ENCODE measurements at regions not wholly inside any gene's neighbourhood (a gene's known extent, or its start where the extent isn't known, plus 50 kb on each side); places are given as distances from the start of the nearest gene placed in this dataset.
"Not testable (repeated sequence)": the region's sequence is repeated elsewhere in the genome, so short reads cannot be mapped to it uniquely, and the experiment has no call there.

- H3K79me1 ChIP-seq (ENCODE audit: low read depth, low read length): no peaks in the 10 kb centered on the region
- no peak overlapping the region for H2AK5ac ChIP-seq (ENCODE audit: low read depth, low read length)
- H3K27me3 ChIP-seq (ENCODE audit: control insufficient read depth in 3 of 3, insufficient read depth in 3 of 3, low read depth in 1 of 3, low read length in 3 of 3): peaks cover 0 to 3% (median 0%) of the 10 kb centered on the region in 3 experiments
- H3K23ac ChIP-seq (ENCODE audit: low read depth, low read length, poor library complexity): no peak overlapping the region
- H3K4me1 ChIP-seq (ENCODE audit: control insufficient read depth in 2 of 2, insufficient read depth in 1 of 2, low read depth in 1 of 2, low read length in 2 of 2): no peaks in the 10 kb centered on the region
- no peak overlapping the region for H2BK5ac ChIP-seq (ENCODE audit: low read length)
- no peak overlapping the region for H3K9ac ChIP-seq (ENCODE audit: low read depth, low read length, poor library complexity)
- H3K4me3 ChIP-seq (ENCODE audit: low read length in 2 of 2): no peak overlapping the region
- no peak overlapping the region for H4K91ac ChIP-seq (ENCODE audit: low read depth, low read length, poor library complexity)
- DNase-seq (ENCODE audit: low spot score): no peak
- no peak overlapping the region for H3K14ac ChIP-seq (ENCODE audit: low read length)
- no CpG with 5 or more reads among the region's 2 CpGs for WGBS, 2 donors (ENCODE audit: extremely low coverage in 2 of 2, insufficient read length in 2 of 2, insufficient replicate concordance in 1 of 2)
- H3K18ac ChIP-seq (ENCODE audit: low read length): no peak overlapping the region
- H2BK12ac ChIP-seq (ENCODE audit: low read length): no peak overlapping the region
- H4K8ac ChIP-seq (ENCODE audit: low read depth, low read length): no peak overlapping the region
- no peak overlapping the region for H3K27ac ChIP-seq (replicated peaks; ENCODE audit: low read length)
- no peak overlapping the region for H2BK15ac ChIP-seq (ENCODE audit: low read length)
- no peak overlapping the region for H2AFZ ChIP-seq (ENCODE audit: low read length)
- no peak overlapping the region for H2BK120ac ChIP-seq (ENCODE audit: low read depth, low read length)
- no peaks in the 10 kb centered on the region for H3K9me3 ChIP-seq (replicated peaks in 1 of 2; ENCODE audit: control insufficient read depth in 2 of 2, insufficient read depth in 1 of 2, low read depth in 1 of 2, low read length in 2 of 2)
- no peak overlapping the region for H3K4ac ChIP-seq (ENCODE audit: low read length)
- no peak overlapping the region for H3K4me2 ChIP-seq (ENCODE audit: insufficient read depth, low read length, poor library complexity, severe bottlenecking)
- no peaks in the 10 kb centered on the region for H3K36me3 ChIP-seq (replicated peaks in 1 of 2; ENCODE audit: control insufficient read depth in 2 of 2, insufficient read depth in 2 of 2, low read length in 2 of 2)
Observed at GRCh38 chr4:94141001-94141400, 66.7 kb upstream of the SMARCAD1 start.

GRCh38 chr4:94148052-94148451, 59.6 kb upstream of the SMARCAD1 start:
- H2BK120ac ChIP-seq (ENCODE audit: low read depth, low read length); H2BK5ac ChIP-seq (ENCODE audit: low read length); H2BK15ac ChIP-seq (ENCODE audit: low read length); H2AK5ac ChIP-seq (ENCODE audit: low read depth, low read length); H3K4me1 ChIP-seq (ENCODE audit: control insufficient read depth in 2 of 2, insufficient read depth in 1 of 2, low read depth in 1 of 2, low read length in 2 of 2); H3K9ac ChIP-seq (ENCODE audit: low read depth, low read length, poor library complexity); H3K79me1 ChIP-seq (ENCODE audit: low read depth, low read length); H3K14ac ChIP-seq (ENCODE audit: low read length); H3K36me3 ChIP-seq (replicated peaks in 1 of 2; ENCODE audit: control insufficient read depth in 2 of 2, insufficient read depth in 2 of 2, low read length in 2 of 2); H3K4ac ChIP-seq (ENCODE audit: low read length); H2BK12ac ChIP-seq (ENCODE audit: low read length); H3K27me3 ChIP-seq (ENCODE audit: control insufficient read depth in 3 of 3, insufficient read depth in 3 of 3, low read depth in 1 of 3, low read length in 3 of 3); H4K91ac ChIP-seq (ENCODE audit: low read depth, low read length, poor library complexity); H3K27ac ChIP-seq (replicated peaks; ENCODE audit: low read length); H3K9me3 ChIP-seq (replicated peaks in 1 of 2; ENCODE audit: control insufficient read depth in 2 of 2, insufficient read depth in 1 of 2, low read depth in 1 of 2, low read length in 2 of 2); H3K23ac ChIP-seq (ENCODE audit: low read depth, low read length, poor library complexity); H4K8ac ChIP-seq (ENCODE audit: low read depth, low read length): not testable (repeated sequence)
- H3K18ac ChIP-seq (ENCODE audit: low read length): peak overlapping the region; percentile 66
- H2AFZ ChIP-seq (ENCODE audit: low read length): peak overlapping the region; percentile 85
- WGBS, 2 donors (ENCODE audit: extremely low coverage in 2 of 2, insufficient read length in 2 of 2, insufficient replicate concordance in 1 of 2): no CpG with 5 or more reads among the region's 9 CpGs
- H3K4me2 ChIP-seq (ENCODE audit: insufficient read depth, low read length, poor library complexity, severe bottlenecking): peak overlapping the region; percentile 37
- peak; percentile 37 for DNase-seq (ENCODE audit: low spot score)
- peak overlapping the region; percentile 17 to 34 for H3K4me3 ChIP-seq (ENCODE audit: low read length in 2 of 2)

GRCh38 chr4:94152466-94152865, 55.2 kb upstream of the SMARCAD1 start:
- Histone ChIP-seq H2BK5ac (ENCODE audit: low read length) (peak overlapping the region; percentile 5), H2BK120ac (ENCODE audit: low read depth, low read length) (no peak overlapping the region), H3K4me2 (ENCODE audit: insufficient read depth, low read length, poor library complexity, severe bottlenecking) (no peak overlapping the region), H3K4me3 (ENCODE audit: low read length in 2 of 2) (no peak overlapping the region), H3K4ac (ENCODE audit: low read length) (no peak overlapping the region), H3K18ac (ENCODE audit: low read length) (no peak overlapping the region), H3K27ac (replicated peaks; ENCODE audit: low read length) (no peak overlapping the region), H4K91ac (ENCODE audit: low read depth, low read length, poor library complexity) (no peak overlapping the region), H3K4me1 (ENCODE audit: control insufficient read depth in 2 of 2, insufficient read depth in 1 of 2, low read depth in 1 of 2, low read length in 2 of 2) (peaks cover 0 to 2% of the 10 kb centered on the region in 2 donors), H3K9me3 (replicated peaks in 1 of 2; ENCODE audit: control insufficient read depth in 2 of 2, insufficient read depth in 1 of 2, low read depth in 1 of 2, low read length in 2 of 2) (no peaks in the 10 kb centered on the region), H3K23ac (ENCODE audit: low read depth, low read length, poor library complexity) (no peak overlapping the region), H3K9ac (ENCODE audit: low read depth, low read length, poor library complexity) (no peak overlapping the region), H3K14ac (ENCODE audit: low read length) (no peak overlapping the region), H3K79me1 (ENCODE audit: low read depth, low read length) (no peaks in the 10 kb centered on the region), H2BK12ac (ENCODE audit: low read length) (no peak overlapping the region), H3K27me3 (ENCODE audit: control insufficient read depth in 3 of 3, insufficient read depth in 3 of 3, low read depth in 1 of 3, low read length in 3 of 3) (no peaks in the 10 kb centered on the region), H4K8ac (ENCODE audit: low read depth, low read length) (no peak overlapping the region), H2AFZ (ENCODE audit: low read length) (no peak overlapping the region), H2AK5ac (ENCODE audit: low read depth, low read length) (no peak overlapping the region), H2BK15ac (ENCODE audit: low read length) (no peak overlapping the region), H3K36me3 (replicated peaks in 1 of 2; ENCODE audit: control insufficient read depth in 2 of 2, insufficient read depth in 2 of 2, low read length in 2 of 2) (no peaks in the 10 kb centered on the region)
- DNase-seq (ENCODE audit: low spot score): no peak

GRCh38 chr4:94155404-94155803, 52.3 kb upstream of the SMARCAD1 start:
- not testable (repeated sequence) for H3K4me2 ChIP-seq (ENCODE audit: insufficient read depth, low read length, poor library complexity, severe bottlenecking); H3K14ac ChIP-seq (ENCODE audit: low read length); H2BK12ac ChIP-seq (ENCODE audit: low read length); H2AK5ac ChIP-seq (ENCODE audit: low read depth, low read length); H3K18ac ChIP-seq (ENCODE audit: low read length); H3K36me3 ChIP-seq (replicated peaks in 1 of 2; ENCODE audit: control insufficient read depth in 2 of 2, insufficient read depth in 2 of 2, low read length in 2 of 2); H3K79me1 ChIP-seq (ENCODE audit: low read depth, low read length); H3K4me1 ChIP-seq (ENCODE audit: control insufficient read depth in 2 of 2, insufficient read depth in 1 of 2, low read depth in 1 of 2, low read length in 2 of 2); H4K91ac ChIP-seq (ENCODE audit: low read depth, low read length, poor library complexity); H3K27me3 ChIP-seq (ENCODE audit: control insufficient read depth in 3 of 3, insufficient read depth in 3 of 3, low read depth in 1 of 3, low read length in 3 of 3); H3K9ac ChIP-seq (ENCODE audit: low read depth, low read length, poor library complexity); DNase-seq (ENCODE audit: low spot score); H3K23ac ChIP-seq (ENCODE audit: low read depth, low read length, poor library complexity); H2BK15ac ChIP-seq (ENCODE audit: low read length); H3K27ac ChIP-seq (replicated peaks; ENCODE audit: low read length); H3K4ac ChIP-seq (ENCODE audit: low read length); H2BK120ac ChIP-seq (ENCODE audit: low read depth, low read length); H3K4me3 ChIP-seq (ENCODE audit: low read length in 2 of 2); H2BK5ac ChIP-seq (ENCODE audit: low read length); H2AFZ ChIP-seq (ENCODE audit: low read length); H3K9me3 ChIP-seq (replicated peaks in 1 of 2; ENCODE audit: control insufficient read depth in 2 of 2, insufficient read depth in 1 of 2, low read depth in 1 of 2, low read length in 2 of 2)
- WGBS, 2 donors (ENCODE audit: extremely low coverage in 2 of 2, insufficient read length in 2 of 2, insufficient replicate concordance in 1 of 2): no CpG with 5 or more reads among the region's 2 CpGs
- H4K8ac ChIP-seq (ENCODE audit: low read depth, low read length): peak overlapping the region; percentile 17

All from neuronal stem cell (in vitro differentiated cells).